CD4-positive, alpha-beta T cell (primary cell): ENCODE measurements at regions not wholly inside any gene's neighbourhood (a gene's known extent, or its start where the extent isn't known, plus 50 kb on each side); places are given as distances from the start of the nearest gene placed in this dataset.
"Not testable (repeated sequence)": the region's sequence is repeated elsewhere in the genome, so short reads cannot be mapped to it uniquely, and the experiment has no call there.

ENCODE experiments used
- ATAC-seq: fragments of 200-7000 bp; cut with Tn5 transposase; one replicate; pipeline ENCODE4 v1.10.0; 2022; ENCODE audit warnings: mild to moderate bottlenecking; ENCODE audit not compliant: poor library complexity
- CTCF ChIA-PET: fragments of 350-600 bp; sonication (Branson Sonifier 250); formaldehyde crosslinking; loops from one replicate; lab custom pipeline; 2021; ENCODE audit warnings: antibody characterized with exemption, inconsistent platforms; lab: Charles Lee
- POLR2A ChIA-PET: fragments of 350-600 bp; sonication (Branson Sonifier 250); formaldehyde crosslinking; loops from one replicate; lab custom pipeline; 2021; ENCODE audit warnings: antibody characterized with exemption, inconsistent platforms; lab: Charles Lee
- DNase-seq, 14 experiments: peaks; one replicate each; pipeline ENCODE4 v3.0.0-alpha.2; 2013 to 2020; ENCODE audit warnings: mixed read lengths in 2 of 14
- H3K27ac ChIP-seq, 2 donors: one replicate each; pipeline versions ENCODE4 v1.5.1 to v1.7.0; 2013; ENCODE audit warnings: low read length in 2 of 2, low read depth in 1 of 2, mild to moderate bottlenecking in 1 of 2
- H3K27me3 ChIP-seq, 2 experiments: 1 replicate in 1 of 2; 2 replicates in 1 of 2; pipeline versions ENCODE4 v1.6.1 to v1.7.0; 2013; ENCODE audit warnings: low read length in 2 of 2, control low read depth in 1 of 2, mild to moderate bottlenecking in 1 of 2, moderate library complexity in 1 of 2; ENCODE audit not compliant: insufficient read depth in 2 of 2, control insufficient read depth in 1 of 2
- H3K36me3 ChIP-seq: one replicate; pipeline ENCODE4 v1.6.1; 2013; ENCODE audit warnings: low read length, control low read depth; ENCODE audit not compliant: insufficient read depth
- H3K4me1 ChIP-seq: one replicate; pipeline ENCODE4 v1.6.1; 2013; ENCODE audit warnings: low read length, control low read depth; ENCODE audit not compliant: insufficient read depth
- H3K4me3 ChIP-seq: one replicate; pipeline ENCODE4 v1.5.1; 2013; ENCODE audit warnings: mild to moderate bottlenecking, low read length, moderate library complexity
- H3K9me3 ChIP-seq, 2 experiments: 1 replicate in 1 of 2; 2 replicates in 1 of 2; pipeline versions ENCODE4 v1.6.1 to v1.7.0; 2013; ENCODE audit warnings: low read length in 2 of 2, mild to moderate bottlenecking in 2 of 2, control low read depth in 1 of 2, moderate library complexity in 1 of 2; ENCODE audit not compliant: control insufficient read depth in 1 of 2, insufficient read depth in 1 of 2
- H3K27ac Mint-ChIP-seq: one replicate; pipeline ENCODE4 v1.8.0; 2020; ENCODE audit warnings: mixed read lengths
- H3K27me3 Mint-ChIP-seq: one replicate; pipeline ENCODE4 v1.8.0; 2021; ENCODE audit warnings: mixed read lengths
- H3K36me3 Mint-ChIP-seq: one replicate; pipeline ENCODE4 v1.8.0; 2021; ENCODE audit warnings: low read depth, mixed read lengths
- H3K4me1 Mint-ChIP-seq: one replicate; pipeline ENCODE4 v1.8.0; 2021; ENCODE audit warnings: low read depth, mixed read lengths
- H3K4me3 Mint-ChIP-seq: one replicate; pipeline ENCODE4 v1.8.0; 2020; ENCODE audit warnings: mild to moderate bottlenecking, mixed read lengths
- H3K9me3 Mint-ChIP-seq: one replicate; pipeline ENCODE4 v1.8.0; 2020; ENCODE audit warnings: mixed read lengths
- intact Hi-C, 2 experiments: fragments of 100-400 bp; cut with DNase I in 1 of 2; cut with micrococcal nuclease in 1 of 2; formaldehyde crosslinking; loops; one replicate each; pipeline versions ENCODE4 v1.15.1 to v1.9.0; 2023 to 2025; cut with DNase I, micrococcal nuclease
- TF ChIP-seq, protein P1 (sequence below): fragments of 200-600 bp; IDR thresholded peaks from one replicate; pipeline ENCODE4 v1.8.0; 2022; ENCODE audit warnings: antibody characterized with exemption, mild to moderate bottlenecking

GRCh38 chr2:215889240-215889969 is 123.9 kb downstream of the MREG start:
- H3K9me3 Mint-ChIP-seq, H3K4me3 ChIP-seq, DNase-seq, H3K36me3 Mint-ChIP-seq, H3K9me3 ChIP-seq, H3K36me3 ChIP-seq, H3K27ac ChIP-seq, H3K27me3 ChIP-seq, H3K4me1 Mint-ChIP-seq, H3K4me1 ChIP-seq, ATAC-seq, H3K4me3 Mint-ChIP-seq, POLR2A ChIA-PET, H3K27ac Mint-ChIP-seq, CTCF ChIA-PET, intact Hi-C loops: not testable (repeated sequence)
- peaks cover 13% of the 10 kb centered on the region for H3K27me3 Mint-ChIP-seq

GRCh38 chr2:215888680-215889079 is 124.7 kb downstream of the MREG start:
- Histone ChIP-seq H3K4me1 (no peaks in the 10 kb centered on the region), H3K27ac (no peak overlapping the region), H3K27me3 (no peaks in the 10 kb centered on the region), H3K4me3 (no peak overlapping the region), H3K9me3 (no peaks in the 10 kb centered on the region), H3K36me3 (no peaks in the 10 kb centered on the region)
- no peaks in the 10 kb centered on the region for H3K36me3 Mint-ChIP-seq
- no peak overlapping the region for H3K27ac Mint-ChIP-seq
- H3K27me3 Mint-ChIP-seq: peaks cover 13% of the 10 kb centered on the region
- ATAC-seq (no peak), DNase-seq (no peak)
- POLR2A ChIA-PET: no interaction called here
- CTCF ChIA-PET: no interaction called here
- intact Hi-C loops: no loop called here
- H3K9me3 Mint-ChIP-seq: no peaks in the 10 kb centered on the region
- no peaks in the 10 kb centered on the region for H3K4me1 Mint-ChIP-seq
- TF ChIP-seq, protein P1, sequence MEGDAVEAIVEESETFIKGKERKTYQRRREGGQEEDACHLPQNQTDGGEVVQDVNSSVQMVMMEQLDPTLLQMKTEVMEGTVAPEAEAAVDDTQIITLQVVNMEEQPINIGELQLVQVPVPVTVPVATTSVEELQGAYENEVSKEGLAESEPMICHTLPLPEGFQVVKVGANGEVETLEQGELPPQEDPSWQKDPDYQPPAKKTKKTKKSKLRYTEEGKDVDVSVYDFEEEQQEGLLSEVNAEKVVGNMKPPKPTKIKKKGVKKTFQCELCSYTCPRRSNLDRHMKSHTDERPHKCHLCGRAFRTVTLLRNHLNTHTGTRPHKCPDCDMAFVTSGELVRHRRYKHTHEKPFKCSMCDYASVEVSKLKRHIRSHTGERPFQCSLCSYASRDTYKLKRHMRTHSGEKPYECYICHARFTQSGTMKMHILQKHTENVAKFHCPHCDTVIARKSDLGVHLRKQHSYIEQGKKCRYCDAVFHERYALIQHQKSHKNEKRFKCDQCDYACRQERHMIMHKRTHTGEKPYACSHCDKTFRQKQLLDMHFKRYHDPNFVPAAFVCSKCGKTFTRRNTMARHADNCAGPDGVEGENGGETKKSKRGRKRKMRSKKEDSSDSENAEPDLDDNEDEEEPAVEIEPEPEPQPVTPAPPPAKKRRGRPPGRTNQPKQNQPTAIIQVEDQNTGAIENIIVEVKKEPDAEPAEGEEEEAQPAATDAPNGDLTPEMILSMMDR: no peak
- no peak overlapping the region for H3K4me3 Mint-ChIP-seq

GRCh38 chr2:215887303-215887702 is 126.0 kb downstream of the MREG start:
- no peak overlapping the region for H3K27ac Mint-ChIP-seq
- CTCF ChIA-PET: no interaction called here
- peaks cover 12% of the 10 kb centered on the region for H3K27me3 Mint-ChIP-seq
- H3K9me3 Mint-ChIP-seq: no peaks in the 10 kb centered on the region
- Histone ChIP-seq H3K9me3 (no peaks in the 10 kb centered on the region), H3K27ac (no peak overlapping the region), H3K4me1 (no peaks in the 10 kb centered on the region), H3K4me3 (no peak overlapping the region), H3K27me3 (no peaks in the 10 kb centered on the region), H3K36me3 (no peaks in the 10 kb centered on the region)
- TF ChIP-seq, protein P1: no peak
- H3K4me3 Mint-ChIP-seq: no peak overlapping the region
- H3K4me1 Mint-ChIP-seq: no peaks in the 10 kb centered on the region
- ATAC-seq (no peak), DNase-seq (no peak)
- POLR2A ChIA-PET: no interaction called here
- intact Hi-C loops: no loop called here
- no peaks in the 10 kb centered on the region for H3K36me3 Mint-ChIP-seq

DNA sequence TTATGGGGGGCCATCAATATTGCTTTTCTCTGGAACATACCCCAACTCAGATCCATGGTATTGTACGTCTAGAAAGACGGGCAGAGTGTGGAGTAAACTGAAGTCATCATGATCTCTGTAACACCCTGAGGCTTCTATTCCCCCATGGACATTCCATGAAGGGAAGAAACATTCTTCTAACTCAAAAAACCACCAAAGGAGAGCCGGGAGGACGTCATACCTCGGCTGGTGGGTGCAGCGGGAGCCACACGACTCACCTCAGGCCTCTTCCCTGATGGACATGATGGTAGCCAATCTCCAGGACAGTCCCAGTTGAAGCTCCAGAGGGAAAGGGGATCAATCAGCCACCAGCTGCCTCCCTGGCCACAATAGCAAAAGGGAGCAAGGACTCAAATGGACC is 127.3 kb downstream of the MREG start:
- CTCF ChIA-PET: no interaction called here
- TF ChIP-seq, protein P1: no peak

More for the DNA sequence above, 127.3 kb downstream of the MREG start:
- Histone ChIP-seq H3K4me1 (no peaks in the 10 kb centered on the region), H3K4me3 (no peak overlapping the region), H3K27ac (no peak overlapping the region), H3K27me3 (no peaks in the 10 kb centered on the region), H3K9me3 (no peaks in the 10 kb centered on the region), H3K36me3 (no peaks in the 10 kb centered on the region)
- ATAC-seq (no peak), DNase-seq (no peak)
- no peaks in the 10 kb centered on the region for H3K4me1 Mint-ChIP-seq
- peaks cover 7% of the 10 kb centered on the region for H3K27me3 Mint-ChIP-seq
- H3K9me3 Mint-ChIP-seq: no peaks in the 10 kb centered on the region
- intact Hi-C loops: no loop called here
- POLR2A ChIA-PET: no interaction called here
- no peaks in the 10 kb centered on the region for H3K36me3 Mint-ChIP-seq
- no peak overlapping the region for H3K27ac Mint-ChIP-seq
- H3K4me3 Mint-ChIP-seq: no peak overlapping the region
